Hepatocyte (in vitro differentiated cells): ENCODE measurements at regions not wholly inside any gene's neighbourhood (a gene's known extent, or its start where the extent isn't known, plus 50 kb on each side); places are given as distances from the start of the nearest gene placed in this dataset.

ENCODE experiments used
- EZH2 ChIP-seq: fragments of 200-600 bp; sonication (generic); IDR thresholded peaks from 2 replicates; pipeline ENCODE4 v1.6.1; 2016; ENCODE audit warnings: antibody characterized with exemption, mild to moderate bottlenecking, borderline replicate concordance
- TF ChIP-seq, protein P1 (sequence below): fragments of 200-600 bp; sonication (generic); IDR thresholded peaks from 2 replicates; pipeline ENCODE4 v1.5.1; 2016; ENCODE audit warnings: antibody characterized with exemption, mild to moderate bottlenecking; ENCODE audit not compliant: poor library complexity

DNA sequence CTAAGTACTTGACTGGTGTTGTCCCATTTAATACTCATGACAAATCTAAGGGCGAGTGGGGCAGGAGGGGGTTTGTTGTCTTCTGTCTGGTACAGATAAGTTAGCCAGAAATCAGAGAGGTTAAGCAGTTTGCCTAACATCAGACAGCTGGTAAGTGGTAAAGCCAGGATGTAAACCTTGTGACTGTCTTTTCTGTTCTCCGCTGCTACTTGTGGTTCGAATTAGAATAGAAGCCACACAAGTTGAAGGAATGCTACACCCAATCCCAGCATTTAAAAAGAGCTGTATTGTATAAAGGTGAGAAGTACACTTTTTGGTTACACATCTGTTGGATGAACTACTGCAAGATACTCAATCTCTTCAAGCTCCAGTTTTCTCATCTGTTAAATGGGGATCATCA is 474.7 kb upstream of the SUCLG2 start:
- TF ChIP-seq, protein P1, sequence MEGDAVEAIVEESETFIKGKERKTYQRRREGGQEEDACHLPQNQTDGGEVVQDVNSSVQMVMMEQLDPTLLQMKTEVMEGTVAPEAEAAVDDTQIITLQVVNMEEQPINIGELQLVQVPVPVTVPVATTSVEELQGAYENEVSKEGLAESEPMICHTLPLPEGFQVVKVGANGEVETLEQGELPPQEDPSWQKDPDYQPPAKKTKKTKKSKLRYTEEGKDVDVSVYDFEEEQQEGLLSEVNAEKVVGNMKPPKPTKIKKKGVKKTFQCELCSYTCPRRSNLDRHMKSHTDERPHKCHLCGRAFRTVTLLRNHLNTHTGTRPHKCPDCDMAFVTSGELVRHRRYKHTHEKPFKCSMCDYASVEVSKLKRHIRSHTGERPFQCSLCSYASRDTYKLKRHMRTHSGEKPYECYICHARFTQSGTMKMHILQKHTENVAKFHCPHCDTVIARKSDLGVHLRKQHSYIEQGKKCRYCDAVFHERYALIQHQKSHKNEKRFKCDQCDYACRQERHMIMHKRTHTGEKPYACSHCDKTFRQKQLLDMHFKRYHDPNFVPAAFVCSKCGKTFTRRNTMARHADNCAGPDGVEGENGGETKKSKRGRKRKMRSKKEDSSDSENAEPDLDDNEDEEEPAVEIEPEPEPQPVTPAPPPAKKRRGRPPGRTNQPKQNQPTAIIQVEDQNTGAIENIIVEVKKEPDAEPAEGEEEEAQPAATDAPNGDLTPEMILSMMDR, result no peak
- no peak for TF ChIP-seq EZH2
